ENCODE measurements at regions not wholly inside any gene's neighbourhood (a gene's known extent, or its start where the extent isn't known, plus 50 kb on each side); places are given as distances from the start of the nearest gene placed in this dataset.

DNA sequence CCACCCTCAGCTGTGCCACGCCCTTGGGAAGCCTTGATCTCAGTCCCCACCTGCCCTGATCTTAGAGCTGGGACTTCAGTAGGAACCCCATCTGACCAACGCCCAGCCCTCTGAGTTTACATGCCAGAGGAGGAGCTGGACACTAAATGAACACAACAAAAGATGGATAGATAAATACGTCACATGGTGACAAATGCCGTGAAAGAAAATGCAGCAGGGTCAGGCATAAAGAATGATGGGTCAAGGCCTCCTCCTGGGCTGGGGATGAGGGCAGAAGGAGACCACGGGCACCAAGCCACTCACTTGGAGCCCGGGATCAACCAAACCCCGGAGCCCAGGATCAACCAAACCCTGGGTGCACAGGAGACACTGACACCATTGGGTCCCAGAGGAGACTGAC is 354.9 kb downstream of the C16orf95 start:
- TF ChIP-seq, protein P1, sequence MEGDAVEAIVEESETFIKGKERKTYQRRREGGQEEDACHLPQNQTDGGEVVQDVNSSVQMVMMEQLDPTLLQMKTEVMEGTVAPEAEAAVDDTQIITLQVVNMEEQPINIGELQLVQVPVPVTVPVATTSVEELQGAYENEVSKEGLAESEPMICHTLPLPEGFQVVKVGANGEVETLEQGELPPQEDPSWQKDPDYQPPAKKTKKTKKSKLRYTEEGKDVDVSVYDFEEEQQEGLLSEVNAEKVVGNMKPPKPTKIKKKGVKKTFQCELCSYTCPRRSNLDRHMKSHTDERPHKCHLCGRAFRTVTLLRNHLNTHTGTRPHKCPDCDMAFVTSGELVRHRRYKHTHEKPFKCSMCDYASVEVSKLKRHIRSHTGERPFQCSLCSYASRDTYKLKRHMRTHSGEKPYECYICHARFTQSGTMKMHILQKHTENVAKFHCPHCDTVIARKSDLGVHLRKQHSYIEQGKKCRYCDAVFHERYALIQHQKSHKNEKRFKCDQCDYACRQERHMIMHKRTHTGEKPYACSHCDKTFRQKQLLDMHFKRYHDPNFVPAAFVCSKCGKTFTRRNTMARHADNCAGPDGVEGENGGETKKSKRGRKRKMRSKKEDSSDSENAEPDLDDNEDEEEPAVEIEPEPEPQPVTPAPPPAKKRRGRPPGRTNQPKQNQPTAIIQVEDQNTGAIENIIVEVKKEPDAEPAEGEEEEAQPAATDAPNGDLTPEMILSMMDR (IDR thresholded peaks at IDR 0.05) = no peak
- TF ChIP-seq POLR2A (IDR thresholded peaks at IDR 0.05) = no peak
